Ishikawa (cell line): ENCODE measurements at regions not wholly inside any gene's neighbourhood (a gene's known extent, or its start where the extent isn't known, plus 50 kb on each side); places are given as distances from the start of the nearest gene placed in this dataset.

Experiments used
- CEBPB ChIP-seq: IDR thresholded peaks from 2 replicates; pipeline ENCODE4 v1.6.1; 2012
- CREB1 ChIP-seq: IDR thresholded peaks from 2 replicates; pipeline ENCODE4 v1.6.1; 2012; ENCODE audit warnings: low read depth
- EGR1 ChIP-seq: IDR thresholded peaks from 2 replicates; pipeline ENCODE4 v1.6.1; 2012
- EP300 ChIP-seq: IDR thresholded peaks from 2 replicates; pipeline ENCODE4 v1.6.1; 2012; ENCODE audit warnings: borderline replicate concordance
- FOXM1 ChIP-seq: IDR thresholded peaks from 2 replicates; pipeline ENCODE4 v1.6.1; 2012; ENCODE audit warnings: low read depth, borderline replicate concordance
- NFIC ChIP-seq: IDR thresholded peaks from 2 replicates; pipeline ENCODE4 v1.6.1; 2012
- RAD21 ChIP-seq: IDR thresholded peaks from 2 replicates; pipeline ENCODE4 v1.6.1; 2012; ENCODE audit warnings: low read depth
- TAF1 ChIP-seq: IDR thresholded peaks from 2 replicates; pipeline ENCODE4 v1.6.1; 2012; ENCODE audit warnings: low read depth, mild to moderate bottlenecking
- TCF12 ChIP-seq: IDR thresholded peaks from 2 replicates; pipeline ENCODE4 v1.6.1; 2012; ENCODE audit warnings: low read depth
- TEAD4 ChIP-seq: IDR thresholded peaks from 2 replicates; pipeline ENCODE4 v1.6.1; 2012
- YY1 ChIP-seq: IDR thresholded peaks from 2 replicates; pipeline ENCODE4 v1.6.1; 2012; ENCODE audit warnings: low read depth
- ZBTB7A ChIP-seq: IDR thresholded peaks from 2 replicates; pipeline ENCODE4 v1.6.1; 2012; ENCODE audit warnings: low read depth
- TF ChIP-seq, protein P1 (sequence below): IDR thresholded peaks from 2 replicates; pipeline ENCODE4 v1.6.1; 2012; ENCODE audit warnings: low read depth, mild to moderate bottlenecking
- TF ChIP-seq, protein P2 (sequence below): IDR thresholded peaks from 2 replicates; pipeline ENCODE4 v1.6.1; 2012
- TF ChIP-seq, protein P3 (sequence below): IDR thresholded peaks from 2 replicates; pipeline ENCODE4 v1.6.1; 2012

DNA sequence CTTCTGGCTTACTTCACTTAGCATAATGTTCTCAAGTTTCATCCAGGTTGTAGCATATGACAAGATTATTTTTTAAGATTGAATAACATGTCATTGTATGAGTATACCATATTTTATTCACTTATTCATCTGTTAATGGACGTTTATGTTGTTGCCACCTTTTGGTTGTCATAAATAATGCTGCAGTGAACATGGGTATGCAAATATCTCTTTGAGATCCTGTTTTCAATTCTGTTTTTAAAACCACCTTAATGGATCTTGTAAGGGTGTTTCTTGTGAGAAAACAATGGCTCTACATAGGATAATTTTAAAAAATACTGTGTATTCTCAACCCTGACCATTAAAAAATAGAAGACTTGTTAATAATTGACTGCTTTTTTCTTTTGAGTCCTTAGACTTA is 290.7 kb upstream of the TMEM229A start:
- TF ChIP-seq TCF12: no peak
- no peak for TF ChIP-seq CEBPB
- no peak for TF ChIP-seq CREB1
- TF ChIP-seq, protein P1, sequence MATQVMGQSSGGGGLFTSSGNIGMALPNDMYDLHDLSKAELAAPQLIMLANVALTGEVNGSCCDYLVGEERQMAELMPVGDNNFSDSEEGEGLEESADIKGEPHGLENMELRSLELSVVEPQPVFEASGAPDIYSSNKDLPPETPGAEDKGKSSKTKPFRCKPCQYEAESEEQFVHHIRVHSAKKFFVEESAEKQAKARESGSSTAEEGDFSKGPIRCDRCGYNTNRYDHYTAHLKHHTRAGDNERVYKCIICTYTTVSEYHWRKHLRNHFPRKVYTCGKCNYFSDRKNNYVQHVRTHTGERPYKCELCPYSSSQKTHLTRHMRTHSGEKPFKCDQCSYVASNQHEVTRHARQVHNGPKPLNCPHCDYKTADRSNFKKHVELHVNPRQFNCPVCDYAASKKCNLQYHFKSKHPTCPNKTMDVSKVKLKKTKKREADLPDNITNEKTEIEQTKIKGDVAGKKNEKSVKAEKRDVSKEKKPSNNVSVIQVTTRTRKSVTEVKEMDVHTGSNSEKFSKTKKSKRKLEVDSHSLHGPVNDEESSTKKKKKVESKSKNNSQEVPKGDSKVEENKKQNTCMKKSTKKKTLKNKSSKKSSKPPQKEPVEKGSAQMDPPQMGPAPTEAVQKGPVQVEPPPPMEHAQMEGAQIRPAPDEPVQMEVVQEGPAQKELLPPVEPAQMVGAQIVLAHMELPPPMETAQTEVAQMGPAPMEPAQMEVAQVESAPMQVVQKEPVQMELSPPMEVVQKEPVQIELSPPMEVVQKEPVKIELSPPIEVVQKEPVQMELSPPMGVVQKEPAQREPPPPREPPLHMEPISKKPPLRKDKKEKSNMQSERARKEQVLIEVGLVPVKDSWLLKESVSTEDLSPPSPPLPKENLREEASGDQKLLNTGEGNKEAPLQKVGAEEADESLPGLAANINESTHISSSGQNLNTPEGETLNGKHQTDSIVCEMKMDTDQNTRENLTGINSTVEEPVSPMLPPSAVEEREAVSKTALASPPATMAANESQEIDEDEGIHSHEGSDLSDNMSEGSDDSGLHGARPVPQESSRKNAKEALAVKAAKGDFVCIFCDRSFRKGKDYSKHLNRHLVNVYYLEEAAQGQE: no peak
- no peak for TF ChIP-seq FOXM1
- TF ChIP-seq, protein P2, sequence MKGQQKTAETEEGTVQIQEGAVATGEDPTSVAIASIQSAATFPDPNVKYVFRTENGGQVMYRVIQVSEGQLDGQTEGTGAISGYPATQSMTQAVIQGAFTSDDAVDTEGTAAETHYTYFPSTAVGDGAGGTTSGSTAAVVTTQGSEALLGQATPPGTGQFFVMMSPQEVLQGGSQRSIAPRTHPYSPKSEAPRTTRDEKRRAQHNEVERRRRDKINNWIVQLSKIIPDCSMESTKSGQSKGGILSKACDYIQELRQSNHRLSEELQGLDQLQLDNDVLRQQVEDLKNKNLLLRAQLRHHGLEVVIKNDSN: no peak
- TF ChIP-seq TEAD4: no peak
- no peak for TF ChIP-seq ZBTB7A
- no peak for TF ChIP-seq EP300
- TF ChIP-seq EGR1: no peak
- no peak for TF ChIP-seq YY1
- TF ChIP-seq, protein P3, sequence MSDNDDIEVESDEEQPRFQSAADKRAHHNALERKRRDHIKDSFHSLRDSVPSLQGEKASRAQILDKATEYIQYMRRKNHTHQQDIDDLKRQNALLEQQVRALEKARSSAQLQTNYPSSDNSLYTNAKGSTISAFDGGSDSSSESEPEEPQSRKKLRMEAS: no peak
- TF ChIP-seq RAD21: no peak
- TF ChIP-seq TAF1: no peak
- TF ChIP-seq NFIC: no peak

DNA sequence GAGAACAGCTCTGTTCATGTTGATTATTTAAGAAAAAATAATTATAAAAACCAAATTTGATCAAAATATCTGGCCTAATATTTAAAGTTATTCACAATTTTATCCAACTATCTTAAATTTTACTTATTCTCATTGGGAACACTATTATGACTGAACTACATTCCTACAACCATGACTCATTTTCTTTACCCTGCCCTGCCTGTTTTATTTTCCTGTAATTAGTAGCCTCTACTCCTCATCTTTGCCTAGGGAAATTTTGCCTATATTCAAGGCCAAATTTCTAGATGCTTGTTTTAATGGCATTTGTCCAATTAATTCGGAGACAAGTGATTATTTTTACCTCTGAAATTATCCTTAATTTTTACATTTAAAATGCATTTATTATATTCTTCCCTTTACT is 289.7 kb upstream of the TMEM229A start:
- no peak for TF ChIP-seq RAD21
- no peak for TF ChIP-seq TCF12
- TF ChIP-seq, protein P3: no peak
- no peak for TF ChIP-seq FOXM1
- no peak for TF ChIP-seq TAF1
- TF ChIP-seq EP300: no peak
- TF ChIP-seq EGR1: no peak
- TF ChIP-seq, protein P1: no peak
- TF ChIP-seq NFIC: no peak
- no peak for TF ChIP-seq TEAD4
- TF ChIP-seq CREB1: no peak
- TF ChIP-seq YY1: no peak
- no peak for TF ChIP-seq CEBPB

DNA sequence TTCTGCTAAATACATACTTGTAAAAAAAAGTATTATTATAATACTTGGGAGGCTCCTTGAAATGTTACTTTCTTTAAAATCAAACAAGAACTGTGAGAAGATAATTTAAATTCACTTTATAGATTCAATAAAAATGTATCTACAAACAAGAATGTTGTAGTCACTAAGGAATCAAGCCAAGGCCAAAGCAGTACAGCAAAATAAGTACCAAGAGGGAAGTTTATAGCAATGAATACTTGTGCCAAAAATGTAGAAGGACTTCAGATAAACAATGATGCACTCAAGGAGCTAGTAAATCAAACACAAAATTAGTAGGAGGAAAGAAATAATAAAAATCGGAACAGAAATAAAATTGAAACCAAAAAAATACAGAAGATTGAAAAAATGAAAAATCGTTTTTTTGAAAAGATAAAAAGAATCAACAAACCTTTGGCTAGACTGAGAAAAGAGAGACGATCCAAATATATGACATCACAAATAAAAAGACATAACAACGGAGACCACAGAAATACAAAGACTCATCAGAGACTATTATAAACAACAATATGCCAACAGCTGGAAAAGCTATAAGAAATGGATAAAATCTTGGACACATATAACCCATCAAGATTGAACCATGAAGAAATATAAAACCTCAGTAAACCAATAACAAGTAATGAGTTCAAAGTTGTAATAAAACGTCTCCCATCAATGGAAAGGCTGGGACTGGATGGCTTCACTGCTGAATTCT is 286.0 kb upstream of the TMEM229A start:
- TF ChIP-seq EP300: no peak
- TF ChIP-seq, protein P2: no peak
- no peak for TF ChIP-seq YY1
- TF ChIP-seq, protein P3: no peak
- no peak for TF ChIP-seq TAF1
- TF ChIP-seq NFIC: no peak
- no peak for TF ChIP-seq RAD21
- TF ChIP-seq CEBPB: no peak
- TF ChIP-seq CREB1: no peak
- TF ChIP-seq TEAD4: no peak
- TF ChIP-seq, protein P1: no peak
- no peak for TF ChIP-seq EGR1
- no peak for TF ChIP-seq ZBTB7A
- TF ChIP-seq FOXM1: no peak

DNA sequence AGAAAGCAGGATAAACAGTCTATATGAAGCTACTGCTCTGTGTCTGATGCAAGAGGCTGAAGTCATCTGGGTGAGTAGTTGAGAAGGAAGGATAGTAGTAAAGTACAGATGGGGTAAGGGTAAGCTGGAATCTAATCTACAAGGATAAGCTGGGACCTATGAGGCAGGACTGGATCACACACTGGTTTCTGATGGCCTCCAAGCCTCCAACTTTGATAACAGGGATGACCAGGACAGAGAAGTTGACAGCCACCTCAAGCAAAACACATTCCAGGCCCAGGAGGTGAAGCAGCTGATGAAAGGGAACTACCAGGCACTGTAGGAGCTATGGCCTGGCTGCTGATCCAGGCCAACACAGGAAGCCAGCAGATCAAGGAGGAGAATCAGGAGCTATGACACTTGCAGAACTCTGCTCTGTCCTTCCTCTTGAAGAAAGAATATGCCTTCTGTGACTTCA is 278.1 kb upstream of the TMEM229A start:
- TF ChIP-seq, protein P1: no peak
- TF ChIP-seq YY1 (no peak), CREB1 (no peak), ZBTB7A (no peak), EGR1 (no peak), FOXM1 (no peak), TAF1 (no peak), NFIC (no peak), EP300 (no peak), RAD21 (no peak), TCF12 (no peak), TEAD4 (no peak), CEBPB (no peak)
- TF ChIP-seq, protein P3: no peak
- TF ChIP-seq, protein P2: no peak
